ENCODE measurements at regions not wholly inside any gene's neighbourhood (a gene's known extent, or its start where the extent isn't known, plus 50 kb on each side); places are given as distances from the start of the nearest gene placed in this dataset.
"Not testable (repeated sequence)": the region's sequence is repeated elsewhere in the genome, so short reads cannot be mapped to it uniquely, and the experiment has no call there.

- peak in 3 of 4 donors; percentile 35 to 64 (median 49) for ATAC-seq
- FAIRE-seq, result no peak
Observed at GRCh38 chr3:177459401-177459800, 262.1 kb upstream of the TBL1XR1 start.

GRCh38 chr3:177460047-177460446 lies 262.8 kb upstream of the TBL1XR1 start:
- H3K4me1 ChIP-seq, result no peaks in the 10 kb centered on the region
- FAIRE-seq (no peak), DNase-seq (no peak), ATAC-seq (no peak)
- TF ChIP-seq CTCF (IDR thresholded peaks at IDR 0.05), result no peak
- WGBS, 2 donors, result 47 to 70% methylated on average over 7 of the region's 7 CpGs
- no peaks in the 10 kb centered on the region for H3K9me3 ChIP-seq
- no peaks in the 10 kb centered on the region for H3K27me3 ChIP-seq
- H3K4me3 ChIP-seq, result no peak overlapping the region
- H3K36me3 ChIP-seq, result no peaks in the 10 kb centered on the region
- intact Hi-C loops (cut with DNase I), result no loop called here
- no peak overlapping the region for H3K27ac ChIP-seq

More at GRCh38 chr3:177459401-177459800, 262.1 kb upstream of the TBL1XR1 start:
- Histone ChIP-seq H3K27me3 (no peaks in the 10 kb centered on the region), H3K9me3 (no peaks in the 10 kb centered on the region), H3K36me3 (no peaks in the 10 kb centered on the region), H3K4me1 (no peaks in the 10 kb centered on the region), H3K4me3 (no peak overlapping the region), H3K27ac (no peak overlapping the region)
- 75 to 85% methylated on average over 2 of the region's 2 CpGs for WGBS, 2 donors
- no peak for DNase-seq
- no peak for TF ChIP-seq CTCF (IDR thresholded peaks at IDR 0.05)
- intact Hi-C loops (cut with DNase I), result no loop called here

GRCh38 chr3:177461765-177462164 lies 264.5 kb upstream of the TBL1XR1 start:
- no peak for TF ChIP-seq CTCF (IDR thresholded peaks at IDR 0.05)
- intact Hi-C loops (cut with DNase I), result no loop called here
- no peak for FAIRE-seq
- Histone ChIP-seq H3K4me1 (no peaks in the 10 kb centered on the region), H3K27me3 (no peaks in the 10 kb centered on the region), H3K9me3 (no peaks in the 10 kb centered on the region), H3K27ac (no peak overlapping the region), H3K4me3 (no peak overlapping the region), H3K36me3 (no peaks in the 10 kb centered on the region)
- ATAC-seq, result no peak
- DNase-seq, result no peak
- WGBS, 2 donors, result 92 to 98% methylated on average over 3 of the region's 3 CpGs

DNA sequence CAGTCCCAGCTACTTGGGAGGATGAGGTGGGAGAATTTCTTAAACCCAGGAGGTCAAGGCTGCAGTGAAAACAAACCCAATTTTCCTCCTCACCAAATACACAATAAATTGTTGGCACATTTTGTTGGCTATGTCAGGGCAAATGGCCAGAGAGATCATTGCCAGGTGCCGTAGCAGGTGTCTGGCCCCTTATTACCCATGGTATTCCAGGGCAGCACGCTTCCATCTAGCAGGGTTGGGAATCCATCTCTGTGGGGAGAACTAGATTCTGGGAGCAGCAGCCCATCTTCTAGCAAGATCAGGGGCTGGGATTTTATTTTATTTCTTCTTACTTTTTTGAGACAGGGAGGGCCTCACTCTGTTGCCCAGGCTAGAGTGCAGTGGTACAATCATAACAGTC lies 266.1 kb upstream of the TBL1XR1 start:
- H3K36me3 ChIP-seq; DNase-seq; ATAC-seq; H3K27me3 ChIP-seq; H3K9me3 ChIP-seq; H3K4me3 ChIP-seq; FAIRE-seq; H3K27ac ChIP-seq; H3K4me1 ChIP-seq; intact Hi-C loops (cut with DNase I): not testable (repeated sequence)
- WGBS, 2 donors, result 62 to 65% methylated on average over 2 of the region's 2 CpGs

DNA sequence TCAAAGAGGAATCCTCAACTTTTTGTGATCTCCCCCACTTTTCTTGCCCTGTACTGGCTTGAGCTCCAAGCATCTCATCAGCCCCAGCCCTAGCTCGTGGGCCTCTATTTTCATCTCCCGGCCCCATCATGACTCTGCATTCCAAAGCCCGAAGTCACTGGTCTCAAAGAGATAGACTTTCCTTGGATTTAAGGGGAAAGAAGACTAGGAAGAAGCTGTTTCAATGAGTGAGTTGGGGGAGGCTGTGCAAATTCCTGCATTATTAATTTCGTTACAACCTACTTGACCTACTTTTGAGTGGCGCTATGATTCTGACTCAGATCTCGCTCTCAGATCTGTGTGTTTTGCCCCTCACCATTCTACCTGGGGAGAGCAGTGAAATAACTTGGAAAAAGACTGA lies 266.6 kb upstream of the TBL1XR1 start:
- no peak overlapping the region for H3K4me3 ChIP-seq

More for the DNA sequence above, 266.6 kb upstream of the TBL1XR1 start:
- Histone ChIP-seq H3K36me3 (no peaks in the 10 kb centered on the region), H3K4me1 (no peaks in the 10 kb centered on the region), H3K27me3 (no peaks in the 10 kb centered on the region), H3K9me3 (no peaks in the 10 kb centered on the region), H3K27ac (no peak overlapping the region)
- no peak for TF ChIP-seq CTCF (IDR thresholded peaks at IDR 0.05)
- ATAC-seq (peak in 1 of 4 donors; percentile 22), DNase-seq (no peak), FAIRE-seq (no peak)
- intact Hi-C loops (cut with DNase I), result no loop called here
- 79 to 87% methylated on average over 6 of the region's 6 CpGs for WGBS, 2 donors

Measured in pancreas (tissue), 10 donors.